ENCODE measurements at regions not wholly inside any gene's neighbourhood (a gene's known extent, or its start where the extent isn't known, plus 50 kb on each side); places are given as distances from the start of the nearest gene placed in this dataset.

- TF ChIP-seq, protein P1, sequence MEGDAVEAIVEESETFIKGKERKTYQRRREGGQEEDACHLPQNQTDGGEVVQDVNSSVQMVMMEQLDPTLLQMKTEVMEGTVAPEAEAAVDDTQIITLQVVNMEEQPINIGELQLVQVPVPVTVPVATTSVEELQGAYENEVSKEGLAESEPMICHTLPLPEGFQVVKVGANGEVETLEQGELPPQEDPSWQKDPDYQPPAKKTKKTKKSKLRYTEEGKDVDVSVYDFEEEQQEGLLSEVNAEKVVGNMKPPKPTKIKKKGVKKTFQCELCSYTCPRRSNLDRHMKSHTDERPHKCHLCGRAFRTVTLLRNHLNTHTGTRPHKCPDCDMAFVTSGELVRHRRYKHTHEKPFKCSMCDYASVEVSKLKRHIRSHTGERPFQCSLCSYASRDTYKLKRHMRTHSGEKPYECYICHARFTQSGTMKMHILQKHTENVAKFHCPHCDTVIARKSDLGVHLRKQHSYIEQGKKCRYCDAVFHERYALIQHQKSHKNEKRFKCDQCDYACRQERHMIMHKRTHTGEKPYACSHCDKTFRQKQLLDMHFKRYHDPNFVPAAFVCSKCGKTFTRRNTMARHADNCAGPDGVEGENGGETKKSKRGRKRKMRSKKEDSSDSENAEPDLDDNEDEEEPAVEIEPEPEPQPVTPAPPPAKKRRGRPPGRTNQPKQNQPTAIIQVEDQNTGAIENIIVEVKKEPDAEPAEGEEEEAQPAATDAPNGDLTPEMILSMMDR (IDR thresholded peaks at IDR 0.05): no peak
- TF ChIP-seq POLR2A (IDR thresholded peaks at IDR 0.05): no peak
These were observed 103.7 kb upstream of the PTPRR start for GRCh38 chr12:71024281-71024680.

Measured in adrenal gland (tissue), 5 donors.